ENCODE measurements at regions not wholly inside any gene's neighbourhood (a gene's known extent, or its start where the extent isn't known, plus 50 kb on each side); places are given as distances from the start of the nearest gene placed in this dataset.

GRCh38 chr13:44103429-44104196 lies 223.9 kb downstream of the LACC1 start:
- Histone ChIP-seq H3K36me3 (ENCODE audit: control insufficient read depth in 2 of 2, insufficient read depth in 2 of 2, low read length in 2 of 2) (no peaks in the 10 kb centered on the region), H3K27ac (ENCODE audit: low read depth in 2 of 2, low read length in 2 of 2) (peak overlapping the region; percentile 76 to 78), H3K9me3 (ENCODE audit: control insufficient read depth in 2 of 2, low read length in 2 of 2) (no peaks in the 10 kb centered on the region), H3K9ac (ENCODE audit: low read depth in 1 of 2, low read length in 2 of 2) (peak overlapping the region in 1 of 2 donors; percentile 15), H3K4me1 (ENCODE audit: control insufficient read depth in 2 of 2, insufficient read depth in 2 of 2, low read length in 2 of 2) (peaks cover 43 to 53% of the 10 kb centered on the region in 2 donors), H3K4me3 (ENCODE audit: low read length in 2 of 2) (no peak overlapping the region), H3K27me3 (ENCODE audit: control insufficient read depth in 2 of 2, insufficient read depth in 2 of 2, low read length in 2 of 2) (no peaks in the 10 kb centered on the region)

GRCh38 chr13:44104197-44104490 lies 224.4 kb downstream of the LACC1 start:
- Histone ChIP-seq H3K36me3 (ENCODE audit: control insufficient read depth in 2 of 2, insufficient read depth in 2 of 2, low read length in 2 of 2) (no peaks in the 10 kb centered on the region), H3K27me3 (ENCODE audit: control insufficient read depth in 2 of 2, insufficient read depth in 2 of 2, low read length in 2 of 2) (no peaks in the 10 kb centered on the region), H3K27ac (ENCODE audit: low read depth in 2 of 2, low read length in 2 of 2) (peak overlapping the region; percentile 76 to 78), H3K4me1 (ENCODE audit: control insufficient read depth in 2 of 2, insufficient read depth in 2 of 2, low read length in 2 of 2) (peaks cover 48 to 59% of the 10 kb centered on the region in 2 donors), H3K4me3 (ENCODE audit: low read length in 2 of 2) (no peak overlapping the region), H3K9me3 (ENCODE audit: control insufficient read depth in 2 of 2, low read length in 2 of 2) (no peaks in the 10 kb centered on the region), H3K9ac (ENCODE audit: low read depth in 1 of 2, low read length in 2 of 2) (no peak overlapping the region)

GRCh38 chr13:44104969-44105368 lies 225.3 kb downstream of the LACC1 start:
- no peaks in the 10 kb centered on the region for H3K36me3 ChIP-seq (ENCODE audit: control insufficient read depth in 2 of 2, insufficient read depth in 2 of 2, low read length in 2 of 2)
- H3K4me3 ChIP-seq (ENCODE audit: low read length in 2 of 2): no peak overlapping the region
- H3K27me3 ChIP-seq (ENCODE audit: control insufficient read depth in 2 of 2, insufficient read depth in 2 of 2, low read length in 2 of 2): no peaks in the 10 kb centered on the region
- H3K9ac ChIP-seq (ENCODE audit: low read depth in 1 of 2, low read length in 2 of 2): no peak overlapping the region
- no peaks in the 10 kb centered on the region for H3K9me3 ChIP-seq (ENCODE audit: control insufficient read depth in 2 of 2, low read length in 2 of 2)
- H3K4me1 ChIP-seq (ENCODE audit: control insufficient read depth in 2 of 2, insufficient read depth in 2 of 2, low read length in 2 of 2): peaks cover 54 to 67% of the 10 kb centered on the region in 2 donors
- peak overlapping the region; percentile 76 to 78 for H3K27ac ChIP-seq (ENCODE audit: low read depth in 2 of 2, low read length in 2 of 2)

- H3K9ac ChIP-seq (ENCODE audit: low read depth in 1 of 2, low read length in 2 of 2): no peak overlapping the region
- H3K27ac ChIP-seq (ENCODE audit: low read depth in 2 of 2, low read length in 2 of 2): peak overlapping the region; percentile 75 to 81
- peaks cover 59 to 73% of the 10 kb centered on the region in 2 donors for H3K4me1 ChIP-seq (ENCODE audit: control insufficient read depth in 2 of 2, insufficient read depth in 2 of 2, low read length in 2 of 2)
- no peaks in the 10 kb centered on the region for H3K9me3 ChIP-seq (ENCODE audit: control insufficient read depth in 2 of 2, low read length in 2 of 2)
- no peak overlapping the region for H3K4me3 ChIP-seq (ENCODE audit: low read length in 2 of 2)
- no peaks in the 10 kb centered on the region for H3K27me3 ChIP-seq (ENCODE audit: control insufficient read depth in 2 of 2, insufficient read depth in 2 of 2, low read length in 2 of 2)
- H3K36me3 ChIP-seq (ENCODE audit: control insufficient read depth in 2 of 2, insufficient read depth in 2 of 2, low read length in 2 of 2): no peaks in the 10 kb centered on the region
Observed at GRCh38 chr13:44106266-44107152, 226.8 kb downstream of the LACC1 start.

GRCh38 chr13:44107357-44108121 lies 227.8 kb downstream of the LACC1 start:
- H3K27me3 ChIP-seq (ENCODE audit: control insufficient read depth in 2 of 2, insufficient read depth in 2 of 2, low read length in 2 of 2): no peaks in the 10 kb centered on the region
- no peaks in the 10 kb centered on the region for H3K36me3 ChIP-seq (ENCODE audit: control insufficient read depth in 2 of 2, insufficient read depth in 2 of 2, low read length in 2 of 2)
- H3K9me3 ChIP-seq (ENCODE audit: control insufficient read depth in 2 of 2, low read length in 2 of 2): no peaks in the 10 kb centered on the region
- peaks cover 54 to 79% of the 10 kb centered on the region in 2 donors for H3K4me1 ChIP-seq (ENCODE audit: control insufficient read depth in 2 of 2, insufficient read depth in 2 of 2, low read length in 2 of 2)
- no peak overlapping the region for H3K4me3 ChIP-seq (ENCODE audit: low read length in 2 of 2)
- H3K27ac ChIP-seq (ENCODE audit: low read depth in 2 of 2, low read length in 2 of 2): peak overlapping the region; percentile 75 to 81
- no peak overlapping the region for H3K9ac ChIP-seq (ENCODE audit: low read depth in 1 of 2, low read length in 2 of 2)

- Histone ChIP-seq H3K27ac (ENCODE audit: low read depth in 2 of 2, low read length in 2 of 2) (peak overlapping the region; percentile 75 to 81), H3K27me3 (ENCODE audit: control insufficient read depth in 2 of 2, insufficient read depth in 2 of 2, low read length in 2 of 2) (no peaks in the 10 kb centered on the region), H3K9ac (ENCODE audit: low read depth in 1 of 2, low read length in 2 of 2) (no peak overlapping the region), H3K4me1 (ENCODE audit: control insufficient read depth in 2 of 2, insufficient read depth in 2 of 2, low read length in 2 of 2) (peaks cover 50 to 78% of the 10 kb centered on the region in 2 donors), H3K36me3 (ENCODE audit: control insufficient read depth in 2 of 2, insufficient read depth in 2 of 2, low read length in 2 of 2) (no peaks in the 10 kb centered on the region), H3K4me3 (ENCODE audit: low read length in 2 of 2) (peak overlapping the region in 1 of 2 donors; percentile 11), H3K9me3 (ENCODE audit: control insufficient read depth in 2 of 2, low read length in 2 of 2) (no peaks in the 10 kb centered on the region)
Observed at GRCh38 chr13:44108331-44108858, 228.7 kb downstream of the LACC1 start.

- Histone ChIP-seq H3K9me3 (ENCODE audit: control insufficient read depth in 2 of 2, low read length in 2 of 2) (no peaks in the 10 kb centered on the region), H3K9ac (ENCODE audit: low read depth in 1 of 2, low read length in 2 of 2) (peak overlapping the region in 1 of 2 donors; percentile 46), H3K36me3 (ENCODE audit: control insufficient read depth in 2 of 2, insufficient read depth in 2 of 2, low read length in 2 of 2) (no peaks in the 10 kb centered on the region), H3K4me3 (ENCODE audit: low read length in 2 of 2) (peak overlapping the region; percentile 33 to 62), H3K27ac (ENCODE audit: low read depth in 2 of 2, low read length in 2 of 2) (peak overlapping the region; percentile 75 to 81), H3K4me1 (ENCODE audit: control insufficient read depth in 2 of 2, insufficient read depth in 2 of 2, low read length in 2 of 2) (peaks cover 37 to 61% of the 10 kb centered on the region in 2 donors), H3K27me3 (ENCODE audit: control insufficient read depth in 2 of 2, insufficient read depth in 2 of 2, low read length in 2 of 2) (no peaks in the 10 kb centered on the region)
Observed at GRCh38 chr13:44110091-44110621, 230.5 kb downstream of the LACC1 start.

- Histone ChIP-seq H3K27me3 (ENCODE audit: control insufficient read depth in 2 of 2, insufficient read depth in 2 of 2, low read length in 2 of 2) (no peaks in the 10 kb centered on the region), H3K9ac (ENCODE audit: low read depth in 1 of 2, low read length in 2 of 2) (no peak overlapping the region), H3K36me3 (ENCODE audit: control insufficient read depth in 2 of 2, insufficient read depth in 2 of 2, low read length in 2 of 2) (no peaks in the 10 kb centered on the region), H3K4me3 (ENCODE audit: low read length in 2 of 2) (peak overlapping the region in 1 of 2 donors; percentile 62), H3K9me3 (ENCODE audit: control insufficient read depth in 2 of 2, low read length in 2 of 2) (no peaks in the 10 kb centered on the region), H3K4me1 (ENCODE audit: control insufficient read depth in 2 of 2, insufficient read depth in 2 of 2, low read length in 2 of 2) (peaks cover 32 to 47% of the 10 kb centered on the region in 2 donors), H3K27ac (ENCODE audit: low read depth in 2 of 2, low read length in 2 of 2) (peak overlapping the region; percentile 75 to 77)
Observed at GRCh38 chr13:44111701-44112100, 232.0 kb downstream of the LACC1 start.

- no peaks in the 10 kb centered on the region for H3K9me3 ChIP-seq (ENCODE audit: control insufficient read depth in 2 of 2, low read length in 2 of 2)
- no peak overlapping the region for H3K27ac ChIP-seq (ENCODE audit: low read depth in 2 of 2, low read length in 2 of 2)
- H3K27me3 ChIP-seq (ENCODE audit: control insufficient read depth in 2 of 2, insufficient read depth in 2 of 2, low read length in 2 of 2): no peaks in the 10 kb centered on the region
- no peak overlapping the region for H3K9ac ChIP-seq (ENCODE audit: low read depth in 1 of 2, low read length in 2 of 2)
- no peaks in the 10 kb centered on the region for H3K36me3 ChIP-seq (ENCODE audit: control insufficient read depth in 2 of 2, insufficient read depth in 2 of 2, low read length in 2 of 2)
- H3K4me1 ChIP-seq (ENCODE audit: control insufficient read depth in 2 of 2, insufficient read depth in 2 of 2, low read length in 2 of 2): peaks cover 22 to 44% of the 10 kb centered on the region in 2 donors
- H3K4me3 ChIP-seq (ENCODE audit: low read length in 2 of 2): peak overlapping the region in 1 of 2 donors; percentile 51
Observed at GRCh38 chr13:44112700-44113329, 233.1 kb downstream of the LACC1 start.
